ENCODE measurements at regions not wholly inside any gene's neighbourhood (a gene's known extent, or its start where the extent isn't known, plus 50 kb on each side); places are given as distances from the start of the nearest gene placed in this dataset.

DNA sequence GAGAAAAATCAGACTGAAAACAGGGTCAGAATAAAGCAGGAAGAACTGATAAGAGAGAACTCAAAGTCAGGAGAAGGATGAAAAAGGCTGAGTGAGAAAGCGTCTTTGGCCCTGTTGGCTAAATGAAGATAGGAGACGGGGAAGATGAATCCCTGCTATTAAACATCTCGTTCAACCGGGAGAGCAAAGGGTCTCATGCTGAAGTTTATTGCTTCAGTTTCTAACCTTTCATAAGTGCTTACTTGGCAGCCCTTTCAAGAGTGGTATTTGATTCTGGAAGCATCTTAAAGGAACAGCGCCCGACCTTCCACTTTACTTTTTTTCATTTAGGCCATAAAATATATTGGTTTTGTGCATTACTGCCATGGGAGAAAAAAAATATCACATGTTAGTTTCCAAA, 288.3 kb upstream of the RBFOX1 start:
- no peak for TF ChIP-seq CTCF (conservative IDR thresholded peaks at IDR 0.05; ENCODE audit: low read depth in 2 of 2)
- no peak for TF ChIP-seq POLR2AphosphoS5 (IDR thresholded peaks at IDR 0.05; ENCODE audit: low read depth)
- TF ChIP-seq EZH2 (IDR thresholded peaks at IDR 0.05; ENCODE audit: low read depth, unreplicated experiment): no peak
- TF ChIP-seq EZH2phosphoT487 (IDR thresholded peaks at IDR 0.05; ENCODE audit: unreplicated experiment): no peak
- TF ChIP-seq, protein P1, sequence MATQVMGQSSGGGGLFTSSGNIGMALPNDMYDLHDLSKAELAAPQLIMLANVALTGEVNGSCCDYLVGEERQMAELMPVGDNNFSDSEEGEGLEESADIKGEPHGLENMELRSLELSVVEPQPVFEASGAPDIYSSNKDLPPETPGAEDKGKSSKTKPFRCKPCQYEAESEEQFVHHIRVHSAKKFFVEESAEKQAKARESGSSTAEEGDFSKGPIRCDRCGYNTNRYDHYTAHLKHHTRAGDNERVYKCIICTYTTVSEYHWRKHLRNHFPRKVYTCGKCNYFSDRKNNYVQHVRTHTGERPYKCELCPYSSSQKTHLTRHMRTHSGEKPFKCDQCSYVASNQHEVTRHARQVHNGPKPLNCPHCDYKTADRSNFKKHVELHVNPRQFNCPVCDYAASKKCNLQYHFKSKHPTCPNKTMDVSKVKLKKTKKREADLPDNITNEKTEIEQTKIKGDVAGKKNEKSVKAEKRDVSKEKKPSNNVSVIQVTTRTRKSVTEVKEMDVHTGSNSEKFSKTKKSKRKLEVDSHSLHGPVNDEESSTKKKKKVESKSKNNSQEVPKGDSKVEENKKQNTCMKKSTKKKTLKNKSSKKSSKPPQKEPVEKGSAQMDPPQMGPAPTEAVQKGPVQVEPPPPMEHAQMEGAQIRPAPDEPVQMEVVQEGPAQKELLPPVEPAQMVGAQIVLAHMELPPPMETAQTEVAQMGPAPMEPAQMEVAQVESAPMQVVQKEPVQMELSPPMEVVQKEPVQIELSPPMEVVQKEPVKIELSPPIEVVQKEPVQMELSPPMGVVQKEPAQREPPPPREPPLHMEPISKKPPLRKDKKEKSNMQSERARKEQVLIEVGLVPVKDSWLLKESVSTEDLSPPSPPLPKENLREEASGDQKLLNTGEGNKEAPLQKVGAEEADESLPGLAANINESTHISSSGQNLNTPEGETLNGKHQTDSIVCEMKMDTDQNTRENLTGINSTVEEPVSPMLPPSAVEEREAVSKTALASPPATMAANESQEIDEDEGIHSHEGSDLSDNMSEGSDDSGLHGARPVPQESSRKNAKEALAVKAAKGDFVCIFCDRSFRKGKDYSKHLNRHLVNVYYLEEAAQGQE (IDR thresholded peaks at IDR 0.05; ENCODE audit: unreplicated experiment): no peak
- no peak for TF ChIP-seq JUNB (IDR thresholded peaks at IDR 0.05; ENCODE audit: unreplicated experiment)
- no peak for TF ChIP-seq STAT1 (IDR thresholded peaks at IDR 0.05; ENCODE audit: unreplicated experiment)
- TF ChIP-seq NANOG (IDR thresholded peaks at IDR 0.05; ENCODE audit: borderline replicate concordance): no peak
- TF ChIP-seq CREB1 (CRISPR knock-in tag; IDR thresholded peaks at IDR 0.05; ENCODE audit: low read depth): no peak
